ENCODE measurements at regions not wholly inside any gene's neighbourhood (a gene's known extent, or its start where the extent isn't known, plus 50 kb on each side); places are given as distances from the start of the nearest gene placed in this dataset.
A peak's percentile ranks its signal among the peaks of the same experiment; 100 is the strongest.

DNA sequence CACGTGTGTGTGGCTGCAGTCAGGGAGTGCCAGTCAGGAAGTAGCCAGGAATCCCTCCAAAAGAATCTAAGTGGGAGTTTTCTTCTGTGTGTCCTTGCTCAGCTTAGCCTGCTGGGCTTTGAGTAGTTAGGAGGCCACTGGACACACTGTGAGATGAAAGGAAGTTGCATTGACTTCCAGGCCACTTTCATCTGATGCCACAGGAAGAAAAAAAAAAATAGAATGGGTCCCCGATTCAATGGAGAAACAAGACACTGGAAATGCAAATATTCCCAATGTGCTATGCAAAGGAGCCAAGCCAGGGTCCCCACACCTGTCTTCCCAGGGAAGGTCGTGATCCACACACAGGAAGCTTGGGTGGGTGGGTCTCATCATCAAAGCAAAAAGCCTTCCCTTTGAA, 95.6 kb upstream of the E2F8 start:
- no peak for DNase-seq (ENCODE audit: low read depth)

DNA sequence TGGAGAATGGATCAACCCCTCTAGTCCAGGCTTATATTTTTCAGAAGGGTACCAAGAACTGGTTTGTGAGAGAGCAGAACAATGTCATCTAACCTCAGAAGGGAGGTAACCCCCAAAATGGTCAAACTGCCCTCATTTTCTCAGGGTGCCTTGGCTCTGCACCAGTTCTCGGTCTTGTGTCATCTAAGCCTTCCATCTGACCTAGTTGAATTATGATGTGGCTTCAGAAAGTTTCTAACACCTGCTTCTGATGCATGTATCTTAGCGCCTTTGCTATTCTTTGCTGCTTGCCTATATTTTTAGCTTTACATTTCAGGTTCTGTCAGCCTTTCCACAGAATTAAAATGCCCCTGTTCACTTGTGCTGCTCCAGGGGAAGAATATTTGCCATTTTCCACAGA, 91.7 kb upstream of the E2F8 start:
- no peak for DNase-seq (ENCODE audit: low read depth)

DNA sequence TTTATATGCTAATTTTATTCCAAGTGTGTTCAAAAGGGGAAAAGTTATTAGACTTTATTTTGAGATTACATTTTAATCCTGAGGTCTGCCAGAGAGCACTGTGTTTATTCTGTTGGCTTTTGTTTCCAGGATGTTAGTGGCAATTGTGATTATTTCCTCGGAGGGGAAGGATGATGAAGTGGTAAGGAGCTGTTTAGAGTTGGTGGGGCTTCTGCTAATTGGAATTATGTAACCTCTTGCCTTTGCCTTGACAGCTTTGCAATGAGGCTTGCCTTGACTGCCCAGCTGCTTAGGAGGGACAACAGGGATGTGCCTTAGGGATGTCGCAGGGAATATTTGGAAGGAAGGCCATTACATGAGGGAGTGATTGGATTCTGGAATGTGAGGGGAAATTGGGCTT, 89.7 kb upstream of the E2F8 start:
- no peak for DNase-seq (ENCODE audit: low read depth)

DNA sequence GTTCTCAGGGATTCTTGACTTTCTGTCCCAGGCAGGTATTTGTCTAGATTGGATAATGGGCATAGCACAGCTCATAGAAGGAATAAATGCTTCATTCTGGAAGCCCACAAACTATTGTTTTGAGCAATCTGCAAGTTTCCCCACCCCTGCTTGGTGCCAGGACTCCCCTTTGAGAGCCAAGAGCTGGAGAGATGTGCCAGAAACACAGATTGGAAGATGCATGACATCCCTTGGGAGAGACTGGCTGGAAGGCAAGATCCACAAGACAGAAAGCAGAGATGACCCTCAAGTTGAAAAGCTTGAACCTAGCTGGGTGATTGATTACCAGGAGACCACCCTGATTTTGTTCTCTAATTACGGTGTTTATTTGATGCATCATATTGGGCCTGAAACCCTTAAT, 89.2 kb upstream of the E2F8 start:
- DNase-seq (ENCODE audit: low read depth) = no peak

DNA sequence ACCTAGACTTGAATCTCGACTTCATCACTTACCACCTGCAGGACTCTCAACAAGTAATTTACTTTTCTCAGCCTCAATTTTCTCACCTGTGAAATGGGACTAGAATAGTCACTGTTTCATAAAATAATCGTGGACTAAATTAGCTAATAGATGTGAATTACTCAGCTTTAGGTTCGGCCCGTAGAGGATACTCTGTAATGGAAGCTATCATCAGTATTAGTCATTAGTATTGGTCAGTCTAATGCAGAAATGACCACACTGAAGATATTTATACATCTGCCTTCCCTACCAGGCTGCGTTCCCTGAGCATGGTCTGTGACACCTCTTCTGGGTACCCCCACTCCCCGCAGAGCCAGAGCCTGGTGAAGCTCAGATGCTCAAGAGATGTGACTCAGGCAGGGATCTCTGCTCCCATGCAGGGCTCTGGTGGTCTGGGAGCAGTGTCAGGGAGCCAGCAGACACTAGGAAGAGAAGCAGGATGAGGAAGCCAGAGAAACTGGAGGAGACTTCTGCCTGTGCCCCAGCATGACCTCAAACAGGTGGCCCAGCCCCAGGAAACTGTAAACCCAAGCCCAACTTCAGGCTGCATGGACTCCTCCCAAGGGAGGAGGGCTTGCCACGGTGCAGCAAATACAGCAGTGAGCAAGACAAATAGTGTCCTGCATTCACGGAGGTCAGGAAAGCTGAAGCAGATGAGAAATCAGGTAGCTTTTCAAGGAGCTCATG, 88.0 kb upstream of the E2F8 start:
- no peak for DNase-seq (ENCODE audit: low read depth)

DNA sequence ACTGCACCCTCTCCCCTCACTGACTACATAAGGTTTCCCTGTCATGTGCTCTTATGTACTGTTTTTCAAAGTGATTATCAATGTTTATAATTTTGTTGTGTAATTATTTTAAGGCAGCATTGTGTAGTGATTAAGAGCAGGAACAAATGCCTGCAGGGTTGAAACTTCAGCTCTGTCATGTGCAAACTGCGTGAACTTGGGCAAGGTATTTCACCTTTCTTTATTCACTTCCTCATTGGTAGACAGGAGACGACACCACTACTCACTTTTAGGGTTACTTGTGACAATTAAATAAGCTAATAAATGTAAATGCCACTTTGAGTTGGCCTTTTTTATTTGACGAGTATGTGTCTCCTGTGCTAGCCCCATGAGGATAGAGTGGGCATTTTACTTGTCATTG, 86.5 kb upstream of the E2F8 start:
- no peak for DNase-seq (ENCODE audit: low read depth)

DNA sequence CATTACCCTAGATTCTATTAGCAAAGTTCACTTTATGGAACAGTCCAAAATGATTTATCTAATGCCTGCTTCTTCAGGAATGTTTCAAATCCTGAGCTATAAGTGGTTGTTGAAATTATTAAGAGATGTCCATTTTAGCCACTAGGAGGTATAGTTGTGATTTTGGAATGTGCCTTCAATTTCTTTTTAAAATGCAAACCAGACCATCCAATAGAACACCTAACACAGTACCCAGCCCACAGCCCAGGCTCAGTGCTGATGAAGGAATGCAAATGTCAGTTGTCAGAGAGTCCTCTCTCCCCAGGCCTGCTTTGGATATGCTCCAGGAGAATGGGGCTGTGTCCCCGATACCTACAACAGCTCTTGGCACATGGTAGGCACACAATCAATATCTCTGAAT, 85.8 kb upstream of the E2F8 start:
- DNase-seq (ENCODE audit: low read depth) = no peak

DNA sequence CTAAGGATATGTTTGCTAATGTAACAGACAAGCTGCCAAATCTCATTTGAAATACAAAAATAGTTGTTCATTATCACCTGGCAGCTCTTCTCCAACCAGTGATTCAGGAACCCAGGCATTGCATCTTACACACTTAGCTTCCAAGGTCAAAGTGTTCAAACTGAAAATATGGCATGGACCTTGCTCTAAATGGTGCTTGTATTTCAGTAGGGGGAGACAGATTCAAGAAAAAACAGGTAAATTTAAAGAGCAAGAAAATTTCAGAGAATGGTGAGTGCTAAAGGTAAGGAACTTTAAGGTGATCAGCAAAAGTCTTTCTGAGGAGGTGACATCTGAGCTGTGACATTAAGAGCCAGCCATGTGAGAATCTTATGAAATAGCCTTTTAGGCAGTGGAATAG, 82.8 kb upstream of the E2F8 start:
- DNase-seq (ENCODE audit: low read depth) = no peak

DNA sequence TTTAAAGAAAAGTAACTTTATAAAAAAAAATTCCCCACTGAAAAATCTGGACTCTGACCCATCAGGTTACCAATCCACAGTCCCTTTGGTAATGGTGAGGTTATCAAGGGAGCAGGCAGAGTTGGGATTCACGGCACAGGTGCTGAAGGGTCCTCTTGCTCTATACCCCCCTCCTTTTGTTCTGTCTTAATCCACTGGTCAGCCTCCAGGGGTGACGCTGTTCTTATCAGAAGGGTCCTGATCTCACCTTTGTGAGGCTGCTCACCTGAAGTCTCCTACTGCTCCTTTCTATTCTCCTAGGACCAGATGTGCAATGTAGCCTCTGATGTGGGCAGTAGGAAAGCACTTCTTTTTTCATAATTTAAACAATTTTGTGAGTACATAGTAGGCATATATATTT, 80.6 kb upstream of the E2F8 start:
- DNase-seq (ENCODE audit: low read depth) = no peak

DNA sequence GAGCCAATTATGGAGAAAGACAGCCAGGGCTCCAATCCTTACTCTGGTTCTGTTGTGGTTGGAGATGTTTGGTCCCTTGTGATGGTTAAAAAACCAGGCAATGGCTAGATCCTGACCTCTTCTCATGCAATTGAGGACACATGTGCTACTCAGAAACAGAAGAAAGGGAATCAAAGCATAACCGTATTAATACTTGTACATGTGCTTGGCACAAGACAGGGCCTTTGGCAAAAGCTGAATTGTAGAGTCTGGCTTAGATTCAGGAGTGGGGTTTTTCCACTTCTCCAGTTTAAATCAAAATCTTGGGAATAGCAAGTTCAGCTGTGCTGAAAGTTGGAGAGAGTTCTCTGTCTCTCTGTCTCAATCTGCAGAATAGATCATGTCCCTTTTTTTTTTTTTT, 80.1 kb upstream of the E2F8 start:
- peak; percentile 53 for DNase-seq (ENCODE audit: low read depth)

DNA sequence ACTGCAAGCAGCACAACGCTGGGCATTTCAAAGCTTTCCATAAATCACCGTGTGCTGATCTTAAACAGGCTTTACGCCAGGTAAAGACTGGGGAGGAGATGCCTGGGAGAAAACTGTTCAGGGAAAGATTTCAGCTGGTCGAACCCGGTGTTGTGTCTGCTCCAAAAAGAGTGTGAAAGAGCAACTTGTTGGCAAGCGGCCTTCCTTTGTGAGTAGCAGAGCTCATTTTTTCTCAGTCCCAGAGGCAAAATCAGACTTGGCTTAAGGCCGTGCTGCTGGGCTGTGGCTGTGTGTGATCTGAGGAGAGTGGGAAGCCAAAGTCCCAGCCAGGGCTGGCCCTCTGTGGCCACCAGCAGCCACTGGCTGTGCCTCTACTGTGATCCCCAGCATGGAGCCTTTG, 75.7 kb upstream of the E2F8 start:
- no peak for DNase-seq (ENCODE audit: low read depth)

DNA sequence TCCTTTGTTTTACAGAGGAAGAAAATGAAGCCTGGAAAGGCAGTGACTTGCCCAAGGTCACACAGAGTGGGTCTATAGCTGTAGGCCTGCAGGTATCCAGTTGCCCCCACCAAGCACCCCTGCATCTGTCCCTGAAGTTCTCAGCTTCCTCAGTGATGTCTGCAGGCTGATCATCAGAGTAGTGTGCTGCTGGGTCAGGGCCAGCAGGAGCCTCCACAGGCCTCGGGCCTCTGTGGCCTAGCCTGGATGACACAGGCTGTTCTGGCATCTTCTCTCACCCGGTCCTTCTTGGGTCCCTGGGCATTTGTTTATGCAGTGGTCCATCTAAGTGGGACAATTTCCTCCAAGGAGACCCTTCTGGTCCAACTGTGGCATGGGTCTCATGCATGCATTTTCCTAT, 74.8 kb upstream of the E2F8 start:
- DNase-seq (ENCODE audit: low read depth) = no peak

DNA sequence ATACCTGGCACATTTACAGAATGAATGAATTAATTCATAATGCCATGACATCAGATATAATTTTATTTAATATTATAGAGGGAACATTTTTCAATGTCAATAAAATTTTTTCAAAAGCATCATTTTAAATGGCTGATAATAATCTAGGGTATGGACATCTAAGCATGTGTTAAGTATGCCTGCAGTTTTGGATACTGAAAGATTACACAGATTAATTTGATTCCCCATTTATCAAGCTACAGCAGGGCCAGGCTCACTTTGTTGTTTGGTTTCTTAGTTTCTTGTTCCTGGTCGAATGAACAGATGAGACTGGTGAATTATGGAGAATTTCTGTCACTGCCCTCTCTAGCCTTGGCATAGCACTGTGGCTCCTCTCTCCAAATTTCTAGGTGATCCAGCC, 72.4 kb upstream of the E2F8 start:
- DNase-seq (ENCODE audit: low read depth) = no peak

DNA sequence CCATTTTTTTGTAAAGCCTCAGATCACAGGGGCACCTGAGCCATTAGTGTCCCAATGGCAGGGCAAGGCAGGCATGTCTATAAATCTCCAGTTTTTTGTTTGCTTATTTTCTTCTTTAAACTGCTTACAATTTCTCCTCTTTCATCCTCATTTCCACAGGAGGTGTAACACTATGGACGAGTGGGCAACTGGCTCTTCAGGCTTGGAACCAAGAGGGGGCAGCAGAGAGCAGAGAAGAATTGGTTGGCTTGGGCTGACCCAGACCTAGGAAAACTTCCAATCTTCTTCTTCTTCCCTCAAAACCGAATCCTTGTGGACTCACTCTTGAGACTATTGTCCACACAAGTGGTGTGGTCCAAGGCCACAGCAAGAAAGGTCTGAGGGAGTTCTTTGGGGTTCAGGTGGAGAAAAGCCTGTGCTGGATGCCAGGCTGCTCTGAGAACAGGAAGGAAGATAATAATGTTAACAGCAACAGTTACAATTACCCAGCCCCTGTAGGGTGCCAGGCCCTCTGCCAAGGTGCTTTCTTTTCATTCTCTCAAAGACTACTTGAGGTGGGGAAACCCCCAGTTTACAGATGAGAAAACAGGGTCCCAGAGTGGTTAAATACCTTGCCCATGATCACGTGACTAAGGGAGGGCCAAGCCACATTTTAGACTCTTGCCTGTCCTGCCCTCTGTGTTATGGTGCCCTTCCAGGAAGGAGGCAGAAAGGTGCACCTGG, 70.7 kb upstream of the E2F8 start:
- DNase-seq (ENCODE audit: low read depth) = peak; percentile 8

DNA sequence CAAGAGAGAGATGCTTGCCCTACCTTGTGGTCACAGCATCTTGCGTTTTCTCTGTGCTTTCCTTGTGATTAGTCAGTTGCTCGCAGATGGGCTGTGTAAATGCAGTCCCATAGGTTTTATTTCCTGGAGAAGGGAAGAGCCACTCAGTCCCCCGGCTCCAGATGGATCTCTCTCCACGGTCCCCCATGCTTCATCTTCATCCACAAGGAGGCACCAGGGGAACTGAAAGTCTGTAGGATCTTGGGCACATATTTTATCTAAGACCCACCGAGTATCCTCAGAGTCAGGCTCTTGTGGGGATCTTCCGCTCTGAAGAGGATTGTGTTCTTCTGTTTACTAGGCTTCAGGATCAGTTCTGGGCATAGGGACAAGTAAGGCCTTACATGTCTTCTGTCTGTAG, 66.8 kb upstream of the E2F8 start:
- no peak for DNase-seq (ENCODE audit: low read depth)

DNA sequence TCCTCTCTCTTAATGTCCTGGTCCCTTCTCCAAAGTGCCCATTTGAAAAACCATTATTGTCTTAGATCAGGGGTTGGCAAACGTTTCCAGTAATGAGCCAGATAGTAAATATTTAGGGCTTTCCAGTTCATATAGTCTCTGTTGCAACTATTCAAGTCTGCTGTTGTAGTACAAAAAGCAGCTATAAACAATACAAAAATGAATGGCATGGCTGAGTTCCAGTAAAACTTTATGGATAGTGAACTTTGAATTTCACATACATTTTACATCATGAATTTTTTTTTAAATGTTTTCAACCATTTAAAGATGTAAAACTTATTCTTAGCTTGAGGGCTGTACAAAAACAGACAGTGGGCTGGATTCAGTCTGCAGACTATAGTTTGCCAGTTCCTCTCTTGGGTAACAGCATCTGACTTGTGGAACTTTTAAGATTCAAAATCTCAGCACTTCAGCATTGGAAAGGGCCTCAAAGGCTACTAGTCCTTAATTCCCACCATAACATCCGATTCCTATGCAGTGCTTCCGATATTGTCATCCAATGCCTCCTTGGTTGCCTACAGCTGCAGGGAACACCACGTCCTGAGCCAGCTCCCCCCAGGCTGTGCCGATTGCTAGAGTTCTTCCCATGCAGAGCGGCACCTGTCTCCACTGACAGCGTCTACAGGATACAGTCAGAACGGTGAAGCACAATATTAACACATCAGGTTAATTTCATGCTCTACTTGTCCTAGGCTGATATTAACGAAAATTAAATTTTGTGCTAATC, 65.6 kb upstream of the E2F8 start:
- no peak for DNase-seq (ENCODE audit: low read depth)

DNA sequence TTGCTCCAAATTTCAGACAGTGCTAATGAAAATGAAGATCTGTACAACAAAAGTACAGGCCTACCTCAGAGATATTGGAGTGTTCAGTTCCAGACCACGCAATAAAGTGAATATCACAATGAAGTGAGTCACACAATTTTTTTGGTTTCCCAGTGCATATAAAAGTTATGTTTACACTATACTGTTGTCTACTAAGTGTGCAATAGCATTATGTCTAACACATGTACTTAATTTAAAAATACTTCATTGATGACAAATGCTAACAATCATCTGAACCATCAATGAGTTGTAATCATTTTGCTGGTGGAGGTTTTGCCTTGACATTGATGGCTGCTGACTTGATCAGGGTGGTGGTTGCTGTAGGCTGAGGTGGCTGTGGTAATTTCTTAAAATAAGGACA, 60.6 kb upstream of the E2F8 start:
- no peak for DNase-seq (ENCODE audit: low read depth)

DNA sequence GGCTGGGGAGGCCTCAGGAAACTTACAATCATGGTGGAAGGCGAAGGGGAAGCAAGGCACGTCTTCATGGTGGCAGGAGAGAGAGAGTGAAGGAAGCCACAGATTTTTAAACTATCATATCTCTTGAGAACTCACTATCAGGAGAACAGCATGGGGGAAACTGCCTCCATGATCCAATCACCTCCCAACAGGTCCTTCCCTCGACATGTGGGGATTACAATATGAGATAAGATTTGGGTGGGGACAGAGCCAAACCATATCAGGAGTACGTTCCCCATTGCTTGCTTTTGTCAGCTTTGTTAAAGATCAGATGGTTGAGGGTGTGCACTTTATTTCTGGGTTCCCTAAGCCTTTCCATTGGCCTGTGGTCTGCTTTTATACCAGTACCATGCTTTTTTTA, 53.7 kb upstream of the E2F8 start:
- DNase-seq (ENCODE audit: low read depth) = no peak

DNA sequence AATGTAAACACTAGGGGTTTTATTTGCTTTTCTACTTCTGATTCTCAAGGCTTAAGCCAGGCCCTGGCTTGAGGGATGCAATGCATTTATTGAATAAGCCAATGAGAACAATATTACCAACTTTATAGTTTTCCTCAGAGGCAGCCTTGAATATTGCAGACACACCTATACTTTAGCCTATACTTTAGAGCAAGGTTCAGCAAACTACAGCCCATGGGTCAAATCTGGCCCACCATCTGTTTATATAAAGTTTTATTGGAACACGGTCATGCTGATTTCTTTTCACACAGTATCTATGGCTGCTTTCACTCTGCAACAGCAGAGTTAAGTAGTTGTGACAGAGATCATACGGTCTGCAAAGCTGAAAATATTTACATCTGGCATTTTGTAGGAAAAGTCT, 50.3 kb upstream of the E2F8 start:
- DNase-seq (ENCODE audit: low read depth) = no peak

Measured in forelimb muscle (tissue), 1 donor.